ENCODE measurements at regions not wholly inside any gene's neighbourhood (a gene's known extent, or its start where the extent isn't known, plus 50 kb on each side); places are given as distances from the start of the nearest gene placed in this dataset.

- BruUV-seq (replicated peaks) = no TSS peak
- no peaks in the 10 kb centered on the region for H3K9me2 ChIP-seq (replicated peaks; ENCODE audit: low read length)
- H3F3A ChIP-seq (ENCODE audit: low read length, unreplicated experiment) = no peaks in the 10 kb centered on the region
- TF ChIP-seq EZH2phosphoT487 (IDR thresholded peaks at IDR 0.05; ENCODE audit: borderline replicate concordance, low read length) (no peak), EZH2 (IDR thresholded peaks at IDR 0.05; ENCODE audit: low read length, unreplicated experiment) (no peak), CTCF (conservative IDR thresholded peaks at IDR 0.05; ENCODE audit: low read depth, low read length) (peak; percentile 14; the same call in 1 of the 2 replicates)
- CTCF ChIA-PET = no interaction called here
- POLR2A ChIA-PET (ENCODE audit: unreplicated experiment) = no interaction called here
- no peaks in the 10 kb centered on the region for H3K27me3 ChIP-seq (ENCODE audit: low read length)
- H3K4me3 ChIP-seq (ENCODE audit: low read length) = no peak overlapping the region
- no peaks in the 10 kb centered on the region for H3K36me3 ChIP-seq (ENCODE audit: low read depth, low read length)
- H3K9me3 ChIP-seq (ENCODE audit: low read length) = no peaks in the 10 kb centered on the region
- no peak overlapping the region for H3K4me2 ChIP-seq (ENCODE audit: low read length)
- H4K20me1 ChIP-seq (ENCODE audit: low read length) = no peaks in the 10 kb centered on the region
- DNase-seq (peak; percentile 12), ATAC-seq (no peak)
- no peak overlapping the region for H3K27ac ChIP-seq (ENCODE audit: low read length)
- no peaks in the 10 kb centered on the region for H3K4me1 ChIP-seq (ENCODE audit: insufficient read depth, low read length)
- no peak overlapping the region for H2AFZ ChIP-seq (ENCODE audit: low read length)
- intact Hi-C loops (cut with micrococcal nuclease) = no loop called here
- no peaks in the 10 kb centered on the region for H3K79me2 ChIP-seq (ENCODE audit: low read length)
- no peak overlapping the region for H3K9ac ChIP-seq (ENCODE audit: low read length)
These were observed 989.7 kb upstream of the CRIM1 start for GRCh38 chr2:35365859-35366258.

- TF ChIP-seq CTCF (conservative IDR thresholded peaks at IDR 0.05; ENCODE audit: low read depth, low read length) = no peak
- TF ChIP-seq EZH2phosphoT487 (IDR thresholded peaks at IDR 0.05; ENCODE audit: borderline replicate concordance, low read length) = no peak
- TF ChIP-seq EZH2 (IDR thresholded peaks at IDR 0.05; ENCODE audit: low read length, unreplicated experiment) = no peak
- Histone ChIP-seq H3K9ac (ENCODE audit: low read length) (no peak overlapping the region), H3K27ac (ENCODE audit: low read length) (no peak overlapping the region), H3F3A (ENCODE audit: low read length, unreplicated experiment) (no peaks in the 10 kb centered on the region), H3K9me3 (ENCODE audit: low read length) (no peaks in the 10 kb centered on the region), H3K4me1 (ENCODE audit: insufficient read depth, low read length) (no peaks in the 10 kb centered on the region), H3K79me2 (ENCODE audit: low read length) (no peaks in the 10 kb centered on the region), H3K4me2 (ENCODE audit: low read length) (no peak overlapping the region), H3K4me3 (ENCODE audit: low read length) (no peak overlapping the region), H3K27me3 (ENCODE audit: low read length) (no peaks in the 10 kb centered on the region), H3K36me3 (ENCODE audit: low read depth, low read length) (no peaks in the 10 kb centered on the region), H3K9me2 (replicated peaks; ENCODE audit: low read length) (no peaks in the 10 kb centered on the region), H4K20me1 (ENCODE audit: low read length) (no peaks in the 10 kb centered on the region), H2AFZ (ENCODE audit: low read length) (no peak overlapping the region)
- ATAC-seq (no peak), DNase-seq (no peak)
- BruUV-seq (replicated peaks) = no TSS peak
- POLR2A ChIA-PET (ENCODE audit: unreplicated experiment) = no interaction called here
- intact Hi-C loops (cut with micrococcal nuclease) = no loop called here
- CTCF ChIA-PET = no interaction called here
These were observed 999.2 kb upstream of the CRIM1 start for GRCh38 chr2:35356332-35356731.

- Histone ChIP-seq H3K27me3 (ENCODE audit: low read length) (no peaks in the 10 kb centered on the region), H3F3A (ENCODE audit: low read length, unreplicated experiment) (no peaks in the 10 kb centered on the region), H3K4me3 (ENCODE audit: low read length) (no peak overlapping the region), H3K9me3 (ENCODE audit: low read length) (no peaks in the 10 kb centered on the region), H3K27ac (ENCODE audit: low read length) (no peak overlapping the region), H2AFZ (ENCODE audit: low read length) (no peak overlapping the region), H3K4me2 (ENCODE audit: low read length) (no peak overlapping the region), H3K4me1 (ENCODE audit: insufficient read depth, low read length) (no peaks in the 10 kb centered on the region), H3K79me2 (ENCODE audit: low read length) (no peaks in the 10 kb centered on the region), H3K9me2 (replicated peaks; ENCODE audit: low read length) (no peaks in the 10 kb centered on the region), H3K9ac (ENCODE audit: low read length) (no peak overlapping the region), H3K36me3 (ENCODE audit: low read depth, low read length) (no peaks in the 10 kb centered on the region), H4K20me1 (ENCODE audit: low read length) (no peaks in the 10 kb centered on the region)
- no peak for DNase-seq
- no peak for ATAC-seq
- no TSS peak for BruUV-seq (replicated peaks)
- ChIA-PET CTCF (no interaction called here), POLR2A (ENCODE audit: unreplicated experiment) (no interaction called here)
- TF ChIP-seq EZH2phosphoT487 (IDR thresholded peaks at IDR 0.05; ENCODE audit: borderline replicate concordance, low read length) = no peak
- no peak for TF ChIP-seq EZH2 (IDR thresholded peaks at IDR 0.05; ENCODE audit: low read length, unreplicated experiment)
- TF ChIP-seq CTCF (conservative IDR thresholded peaks at IDR 0.05; ENCODE audit: low read depth, low read length) = no peak
- intact Hi-C loops (cut with micrococcal nuclease) = no loop called here
These were observed 1000.5 kb upstream of the CRIM1 start for GRCh38 chr2:35355056-35355455.
